ENCODE measurements at regions not wholly inside any gene's neighbourhood (a gene's known extent, or its start where the extent isn't known, plus 50 kb on each side); places are given as distances from the start of the nearest gene placed in this dataset.

- peak in 3 of 11 donors; percentile 16 to 25 (median 22) for DNase-seq (ENCODE audit: extremely low read depth in 1 of 11, low read depth in 9 of 11, low spot score in 4 of 11)
Observed at GRCh38 chr3:178289544-178290160, 246.6 kb upstream of the KCNMB2 start.

- no peak for DNase-seq (ENCODE audit: extremely low read depth in 1 of 11, low read depth in 9 of 11, low spot score in 4 of 11)
Observed at GRCh38 chr3:178291574-178292370, 244.5 kb upstream of the KCNMB2 start.

GRCh38 chr3:178295292-178295912, 240.8 kb upstream of the KCNMB2 start:
- DNase-seq (ENCODE audit: extremely low read depth in 1 of 11, low read depth in 9 of 11, low spot score in 4 of 11), result no peak

- no peak for DNase-seq (ENCODE audit: extremely low read depth in 1 of 11, low read depth in 9 of 11, low spot score in 4 of 11)
Observed at GRCh38 chr3:178297199-178297598, 239.0 kb upstream of the KCNMB2 start.

- DNase-seq (ENCODE audit: extremely low read depth in 1 of 11, low read depth in 9 of 11, low spot score in 4 of 11), result no peak
Observed at GRCh38 chr3:178297740-178298139, 238.5 kb upstream of the KCNMB2 start.

GRCh38 chr3:178300441-178300959, 235.7 kb upstream of the KCNMB2 start:
- DNase-seq (ENCODE audit: extremely low read depth in 1 of 11, low read depth in 9 of 11, low spot score in 4 of 11), result no peak

GRCh38 chr3:178302966-178303930, 233.0 kb upstream of the KCNMB2 start:
- no peak for DNase-seq (ENCODE audit: extremely low read depth in 1 of 11, low read depth in 9 of 11, low spot score in 4 of 11)

GRCh38 chr3:178304758-178305467, 231.3 kb upstream of the KCNMB2 start:
- no peak for DNase-seq (ENCODE audit: extremely low read depth in 1 of 11, low read depth in 9 of 11, low spot score in 4 of 11)

- no peak for DNase-seq (ENCODE audit: extremely low read depth in 1 of 11, low read depth in 9 of 11, low spot score in 4 of 11)
Observed at GRCh38 chr3:178306432-178307115, 229.7 kb upstream of the KCNMB2 start.

- no peak for DNase-seq (ENCODE audit: extremely low read depth in 1 of 11, low read depth in 9 of 11, low spot score in 4 of 11)
Observed at GRCh38 chr3:178308771-178309170, 227.5 kb upstream of the KCNMB2 start.

- no peak for DNase-seq (ENCODE audit: extremely low read depth in 1 of 11, low read depth in 9 of 11, low spot score in 4 of 11)
Observed at GRCh38 chr3:178310949-178311348, 225.3 kb upstream of the KCNMB2 start.

- no peak for DNase-seq (ENCODE audit: extremely low read depth in 1 of 11, low read depth in 9 of 11, low spot score in 4 of 11)
Observed at GRCh38 chr3:178313716-178314115, 222.5 kb upstream of the KCNMB2 start.

- no peak for DNase-seq (ENCODE audit: extremely low read depth in 1 of 11, low read depth in 9 of 11, low spot score in 4 of 11)
Observed at GRCh38 chr3:178318340-178318739, 217.9 kb upstream of the KCNMB2 start.

- DNase-seq (ENCODE audit: extremely low read depth in 1 of 11, low read depth in 9 of 11, low spot score in 4 of 11), result no peak
Observed at GRCh38 chr3:178318941-178319816, 217.1 kb upstream of the KCNMB2 start.

- DNase-seq (ENCODE audit: extremely low read depth in 1 of 11, low read depth in 9 of 11, low spot score in 4 of 11), result peak; percentile 33 to 83 (median 55)
Observed at GRCh38 chr3:178320456-178321351, 215.5 kb upstream of the KCNMB2 start.

GRCh38 chr3:178324356-178324755, 211.9 kb upstream of the KCNMB2 start:
- no peak for DNase-seq (ENCODE audit: extremely low read depth in 1 of 11, low read depth in 9 of 11, low spot score in 4 of 11)

All from renal cortex interstitium (tissue), 11 donors.